PFSK-1 (cell line): ENCODE measurements at regions not wholly inside any gene's neighbourhood (a gene's known extent, or its start where the extent isn't known, plus 50 kb on each side); places are given as distances from the start of the nearest gene placed in this dataset.

Source experiments
- FOXP2 ChIP-seq: optimal IDR thresholded peaks from 2 replicates; pipeline ENCODE3; 2011; ENCODE audit warnings: borderline replicate concordance, control low read depth, inconsistent platforms; ENCODE audit not compliant: insufficient read depth; ENCODE audit errors: extremely low read length, extremely low read depth
- POLR2AphosphoS5 ChIP-seq: IDR thresholded peaks from 2 replicates; pipeline ENCODE4 v1.6.1; 2012; ENCODE audit warnings: low read depth, mild to moderate bottlenecking, control low read depth, low read length, moderate library complexity
- SIN3A ChIP-seq: IDR thresholded peaks from 2 replicates; pipeline ENCODE4 v1.6.1; 2012; ENCODE audit warnings: mild to moderate bottlenecking, low read length, moderate library complexity, borderline replicate concordance; ENCODE audit not compliant: insufficient read depth
- TAF1 ChIP-seq: IDR thresholded peaks from 2 replicates; pipeline ENCODE4 v1.6.1; 2012; ENCODE audit warnings: low read length, control low read depth, borderline replicate concordance; ENCODE audit not compliant: insufficient read depth
- TF ChIP-seq, protein P1 (sequence below), 2 experiments: IDR thresholded peaks; 2 replicates each; pipeline versions ENCODE4 v1.6.1 to v1.8.0; 2011 to 2012; ENCODE audit warnings: low read depth in 2 of 2, low read length in 2 of 2, control low read depth in 1 of 2, inconsistent platforms in 1 of 2, mild to moderate bottlenecking in 1 of 2, moderate library complexity in 1 of 2; ENCODE audit not compliant: insufficient read depth in 1 of 2

- TF ChIP-seq POLR2AphosphoS5 (no peak), TAF1 (no peak), FOXP2 (no peak)
Observed at GRCh38 chr2:126836761-126837679, 61.7 kb upstream of the TEX51 start.

GRCh38 chr2:126837966-126838715 is 60.5 kb upstream of the TEX51 start:
- TF ChIP-seq FOXP2 (no peak), SIN3A (no peak), POLR2AphosphoS5 (no peak), TAF1 (no peak)
- TF ChIP-seq, protein P1, sequence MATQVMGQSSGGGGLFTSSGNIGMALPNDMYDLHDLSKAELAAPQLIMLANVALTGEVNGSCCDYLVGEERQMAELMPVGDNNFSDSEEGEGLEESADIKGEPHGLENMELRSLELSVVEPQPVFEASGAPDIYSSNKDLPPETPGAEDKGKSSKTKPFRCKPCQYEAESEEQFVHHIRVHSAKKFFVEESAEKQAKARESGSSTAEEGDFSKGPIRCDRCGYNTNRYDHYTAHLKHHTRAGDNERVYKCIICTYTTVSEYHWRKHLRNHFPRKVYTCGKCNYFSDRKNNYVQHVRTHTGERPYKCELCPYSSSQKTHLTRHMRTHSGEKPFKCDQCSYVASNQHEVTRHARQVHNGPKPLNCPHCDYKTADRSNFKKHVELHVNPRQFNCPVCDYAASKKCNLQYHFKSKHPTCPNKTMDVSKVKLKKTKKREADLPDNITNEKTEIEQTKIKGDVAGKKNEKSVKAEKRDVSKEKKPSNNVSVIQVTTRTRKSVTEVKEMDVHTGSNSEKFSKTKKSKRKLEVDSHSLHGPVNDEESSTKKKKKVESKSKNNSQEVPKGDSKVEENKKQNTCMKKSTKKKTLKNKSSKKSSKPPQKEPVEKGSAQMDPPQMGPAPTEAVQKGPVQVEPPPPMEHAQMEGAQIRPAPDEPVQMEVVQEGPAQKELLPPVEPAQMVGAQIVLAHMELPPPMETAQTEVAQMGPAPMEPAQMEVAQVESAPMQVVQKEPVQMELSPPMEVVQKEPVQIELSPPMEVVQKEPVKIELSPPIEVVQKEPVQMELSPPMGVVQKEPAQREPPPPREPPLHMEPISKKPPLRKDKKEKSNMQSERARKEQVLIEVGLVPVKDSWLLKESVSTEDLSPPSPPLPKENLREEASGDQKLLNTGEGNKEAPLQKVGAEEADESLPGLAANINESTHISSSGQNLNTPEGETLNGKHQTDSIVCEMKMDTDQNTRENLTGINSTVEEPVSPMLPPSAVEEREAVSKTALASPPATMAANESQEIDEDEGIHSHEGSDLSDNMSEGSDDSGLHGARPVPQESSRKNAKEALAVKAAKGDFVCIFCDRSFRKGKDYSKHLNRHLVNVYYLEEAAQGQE (IDR thresholded peaks at IDR 0.05; ENCODE audit: insufficient read depth in 1 of 2, low read depth in 2 of 2, low read length in 2 of 2) = no peak

DNA sequence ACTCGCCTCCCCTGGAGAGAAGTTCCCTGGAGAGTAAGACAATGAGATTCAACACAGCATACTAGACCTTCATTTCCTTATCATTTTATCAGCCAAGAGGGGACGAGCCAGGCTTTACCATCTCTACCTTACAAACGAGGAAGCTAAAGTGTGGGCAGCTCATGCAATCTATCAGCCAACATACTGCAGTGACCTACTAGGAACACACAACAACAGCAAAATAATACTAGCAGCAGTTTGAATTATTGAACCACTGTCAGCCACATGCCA is 60.0 kb upstream of the TEX51 start:
- TF ChIP-seq FOXP2 (no peak), TAF1 (no peak)

- TF ChIP-seq FOXP2 = no peak
- TF ChIP-seq POLR2AphosphoS5 = no peak
- TF ChIP-seq SIN3A = no peak
- no peak for TF ChIP-seq TAF1
- TF ChIP-seq, protein P1 (IDR thresholded peaks at IDR 0.05; ENCODE audit: insufficient read depth in 1 of 2, low read depth in 2 of 2, low read length in 2 of 2) = no peak
Observed at GRCh38 chr2:126839796-126840195, 58.9 kb upstream of the TEX51 start.

GRCh38 chr2:126843081-126843480 is 55.6 kb upstream of the TEX51 start:
- TF ChIP-seq, protein P1 (IDR thresholded peaks at IDR 0.05; ENCODE audit: insufficient read depth in 1 of 2, low read depth in 2 of 2, low read length in 2 of 2) = no peak
- TF ChIP-seq TAF1 = no peak
- TF ChIP-seq SIN3A = no peak
- no peak for TF ChIP-seq POLR2AphosphoS5
- TF ChIP-seq FOXP2 = no peak

- TF ChIP-seq TAF1 (no peak), POLR2AphosphoS5 (no peak)
- TF ChIP-seq, protein P1 (IDR thresholded peaks at IDR 0.05; ENCODE audit: insufficient read depth in 1 of 2, low read depth in 2 of 2, low read length in 2 of 2) = no peak
Observed at GRCh38 chr2:126846241-126846640, 52.4 kb upstream of the TEX51 start.
